ENCODE measurements at regions not wholly inside any gene's neighbourhood (a gene's known extent, or its start where the extent isn't known, plus 50 kb on each side); places are given as distances from the start of the nearest gene placed in this dataset.

DNA sequence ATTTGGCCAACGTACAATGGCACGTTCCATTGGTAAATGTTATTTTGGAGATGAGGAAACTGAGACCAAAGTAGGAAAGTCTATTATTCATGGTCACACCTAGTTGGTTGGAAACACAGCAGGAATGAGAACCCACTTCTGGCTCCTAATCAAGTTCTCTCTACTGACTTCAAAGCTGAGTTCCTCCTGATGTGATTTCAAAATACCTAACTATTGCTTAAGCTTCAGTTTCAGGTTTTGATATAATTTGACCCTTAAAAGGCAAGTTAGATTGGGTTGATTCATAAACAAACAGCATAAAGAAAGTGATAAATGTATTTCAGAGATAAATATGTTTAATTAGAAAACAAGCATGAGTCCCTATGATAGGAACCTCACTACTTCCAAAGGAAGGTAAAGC, 312.5 kb downstream of the PARP8 start:
- TF ChIP-seq GATA3 (IDR thresholded peaks at IDR 0.05; ENCODE audit: low read depth, low read length) (no peak), GATA2 (IDR thresholded peaks at IDR 0.05; ENCODE audit: low read depth, low read length) (no peak)

DNA sequence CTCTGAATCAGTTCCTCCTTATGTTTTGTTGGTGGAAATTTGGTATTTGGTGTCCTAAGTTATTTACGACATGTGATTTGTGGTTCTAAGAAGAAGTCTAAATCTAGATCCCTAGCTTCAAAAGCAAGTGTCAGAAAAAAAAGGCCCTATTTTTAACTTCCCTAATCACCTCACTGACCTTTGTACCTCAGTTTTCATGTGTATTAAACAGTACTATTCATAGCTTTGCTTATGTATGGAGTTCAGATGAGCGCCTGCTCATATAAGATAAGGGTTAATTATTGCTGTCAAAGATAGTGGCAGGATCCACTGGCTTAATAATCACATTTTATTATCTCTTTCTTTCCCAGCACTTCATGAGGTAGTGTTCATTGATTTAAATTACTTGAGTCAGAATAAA, 318.2 kb downstream of the PARP8 start:
- TF ChIP-seq GATA3 (IDR thresholded peaks at IDR 0.05; ENCODE audit: low read depth, low read length) = no peak
- no peak for TF ChIP-seq GATA2 (IDR thresholded peaks at IDR 0.05; ENCODE audit: low read depth, low read length)

DNA sequence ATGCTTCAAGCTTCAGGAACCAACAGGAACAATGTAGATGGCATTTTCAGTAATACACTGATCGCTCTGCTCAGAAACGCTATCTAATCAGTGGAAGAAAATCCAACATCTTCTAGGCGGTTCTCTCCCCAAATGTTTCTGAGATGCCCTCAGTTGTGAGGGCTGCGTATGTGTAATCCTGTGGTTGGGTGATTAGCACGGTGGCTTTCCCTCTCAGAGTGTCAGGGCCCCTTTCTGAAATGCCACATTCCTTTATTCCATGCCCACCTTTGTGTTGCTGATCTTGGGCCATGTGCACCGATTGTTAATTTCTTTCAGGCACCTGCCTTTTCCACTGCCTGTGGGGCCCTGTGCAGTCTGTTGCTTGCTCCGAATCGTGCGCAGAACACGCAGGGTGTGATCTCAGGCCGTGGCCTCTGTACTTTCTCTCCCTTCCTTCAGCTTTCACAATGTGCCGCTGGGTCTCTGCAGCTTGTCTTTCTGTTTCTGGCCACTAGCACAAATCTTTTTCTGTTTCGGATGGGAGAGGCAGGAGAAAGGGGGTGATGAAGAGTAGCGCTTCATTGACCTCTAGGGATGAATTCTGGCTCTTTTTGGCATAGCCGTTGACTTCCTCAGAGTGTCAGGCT, 324.0 kb downstream of the PARP8 start:
- no peak for TF ChIP-seq GATA2 (IDR thresholded peaks at IDR 0.05; ENCODE audit: low read depth, low read length)
- no peak for TF ChIP-seq GATA3 (IDR thresholded peaks at IDR 0.05; ENCODE audit: low read depth, low read length)

DNA sequence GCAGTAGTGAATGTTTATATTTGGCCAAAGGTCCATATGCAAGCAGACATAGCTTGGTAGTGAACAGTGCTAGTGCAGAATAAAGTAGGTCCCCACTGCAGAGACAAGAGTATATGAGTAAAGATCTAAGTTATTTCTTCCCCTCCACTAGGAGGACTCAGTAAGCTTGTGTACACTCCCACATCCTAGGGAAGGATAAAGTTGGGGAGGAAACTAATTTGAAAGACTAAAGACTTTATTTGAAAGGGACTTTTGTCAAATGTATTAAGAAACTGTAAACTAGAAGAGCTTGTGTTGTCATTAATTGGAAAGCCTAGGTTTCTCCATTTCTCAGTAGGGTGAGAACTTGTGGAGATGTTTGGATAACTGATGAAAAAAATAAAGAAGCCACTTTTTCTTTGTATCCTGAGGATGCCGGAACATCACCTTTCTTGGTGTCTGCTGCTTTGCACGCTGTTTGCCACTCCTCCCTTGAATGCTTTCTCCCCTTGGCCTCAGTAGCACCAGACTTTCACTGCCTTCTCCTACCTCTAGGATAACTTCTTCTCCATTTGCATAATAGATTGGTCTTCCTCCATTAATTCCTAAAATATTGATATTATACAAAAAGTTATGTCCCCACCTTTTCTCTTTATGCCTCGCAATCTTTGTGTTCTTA, 329.0 kb downstream of the PARP8 start:
- TF ChIP-seq GATA3 (IDR thresholded peaks at IDR 0.05; ENCODE audit: low read depth, low read length) (no peak), GATA2 (IDR thresholded peaks at IDR 0.05; ENCODE audit: low read depth, low read length) (no peak)

DNA sequence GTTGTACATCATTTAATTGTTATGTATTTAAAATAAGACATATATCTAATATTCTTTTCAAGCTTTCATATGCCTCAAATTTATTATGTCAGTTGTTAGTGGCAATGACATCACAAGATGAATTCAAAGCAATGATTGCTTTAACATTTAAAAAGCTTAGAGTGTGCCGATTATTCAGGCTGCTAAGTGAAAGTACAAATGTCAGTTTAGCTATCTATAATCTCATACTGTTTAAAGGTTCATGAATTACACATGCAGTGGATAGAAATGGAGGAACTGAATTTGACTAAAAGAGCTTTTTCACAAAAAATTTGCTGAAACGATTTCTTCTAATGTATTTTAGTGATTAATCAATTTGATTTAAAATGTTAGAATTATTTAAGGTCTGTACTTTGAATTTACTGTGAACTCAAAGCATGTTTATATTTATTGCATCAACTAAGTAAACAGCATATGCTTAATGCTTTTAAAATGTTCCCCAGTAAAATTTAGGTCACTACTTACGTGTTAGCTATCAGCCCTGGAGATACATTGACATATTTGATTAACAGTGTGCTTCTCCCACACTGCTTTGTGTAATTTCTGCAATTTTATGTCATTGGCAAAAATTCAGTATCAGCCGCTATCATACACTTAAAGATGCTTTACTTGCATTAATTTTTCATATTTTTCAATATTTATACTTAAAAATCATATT, 334.9 kb downstream of the PARP8 start:
- TF ChIP-seq GATA3 (IDR thresholded peaks at IDR 0.05; ENCODE audit: low read depth, low read length) (no peak), GATA2 (IDR thresholded peaks at IDR 0.05; ENCODE audit: low read depth, low read length) (no peak)

DNA sequence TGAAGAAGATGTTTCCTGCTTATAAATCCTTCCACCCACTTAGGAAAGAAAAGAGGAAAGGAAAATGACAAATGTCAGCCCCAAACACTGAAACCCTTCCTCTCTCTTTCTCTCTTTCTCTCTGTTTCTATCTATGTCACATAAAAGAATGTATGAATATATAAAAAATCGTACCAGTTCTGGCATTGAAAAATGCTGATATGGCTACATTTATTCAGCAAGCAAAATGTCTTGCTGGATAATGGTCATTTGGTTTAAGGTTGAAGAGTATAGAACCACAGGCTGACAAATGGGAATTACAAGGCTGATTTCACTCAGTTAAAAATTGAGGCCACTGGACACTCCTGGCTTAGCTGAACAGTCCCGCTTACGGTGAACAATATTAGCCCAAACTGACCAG, 335.9 kb downstream of the PARP8 start:
- no peak for TF ChIP-seq GATA2 (IDR thresholded peaks at IDR 0.05; ENCODE audit: low read depth, low read length)
- no peak for TF ChIP-seq GATA3 (IDR thresholded peaks at IDR 0.05; ENCODE audit: low read depth, low read length)

DNA sequence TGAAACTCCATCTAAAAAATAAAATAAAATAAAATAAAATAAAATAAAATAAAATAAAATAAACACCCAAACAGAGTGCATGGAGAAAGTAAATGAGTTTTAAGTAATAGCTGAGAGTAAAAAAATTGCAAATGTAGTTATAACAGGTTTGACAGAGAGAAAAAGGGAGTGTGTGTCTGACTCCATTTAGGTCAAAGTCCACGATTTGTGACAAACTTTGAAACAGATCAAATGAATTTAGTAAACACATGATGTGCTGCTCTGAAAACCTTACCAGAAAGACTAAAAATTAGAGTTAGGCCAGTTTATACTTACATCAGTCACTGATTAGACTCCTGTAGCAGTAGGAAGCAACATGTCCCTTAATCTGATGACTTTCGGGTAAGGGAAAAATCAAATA, 346.6 kb downstream of the PARP8 start:
- TF ChIP-seq GATA3 (IDR thresholded peaks at IDR 0.05; ENCODE audit: low read depth, low read length) (no peak), GATA2 (IDR thresholded peaks at IDR 0.05; ENCODE audit: low read depth, low read length) (no peak)

DNA sequence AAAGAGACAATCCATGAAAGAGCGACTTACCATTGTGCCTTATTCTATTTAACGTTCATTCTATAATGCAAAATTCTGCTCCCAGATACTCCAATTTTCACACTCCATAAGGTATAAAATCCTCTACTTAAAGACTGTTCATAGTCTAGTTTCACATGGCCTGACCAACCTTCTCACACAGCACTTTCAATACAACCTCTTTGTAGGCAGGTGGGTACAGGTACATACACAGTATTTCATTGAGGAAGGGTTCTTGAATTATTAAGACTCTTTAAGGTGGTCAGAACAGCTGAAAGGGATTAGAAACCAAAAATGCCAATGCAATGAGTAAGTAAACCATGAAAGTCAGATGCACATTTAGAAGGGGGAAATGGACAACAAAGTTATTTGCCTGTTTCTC, 352.0 kb downstream of the PARP8 start:
- no peak for TF ChIP-seq GATA3 (IDR thresholded peaks at IDR 0.05; ENCODE audit: low read depth, low read length)
- TF ChIP-seq GATA2 (IDR thresholded peaks at IDR 0.05; ENCODE audit: low read depth, low read length) = no peak

DNA sequence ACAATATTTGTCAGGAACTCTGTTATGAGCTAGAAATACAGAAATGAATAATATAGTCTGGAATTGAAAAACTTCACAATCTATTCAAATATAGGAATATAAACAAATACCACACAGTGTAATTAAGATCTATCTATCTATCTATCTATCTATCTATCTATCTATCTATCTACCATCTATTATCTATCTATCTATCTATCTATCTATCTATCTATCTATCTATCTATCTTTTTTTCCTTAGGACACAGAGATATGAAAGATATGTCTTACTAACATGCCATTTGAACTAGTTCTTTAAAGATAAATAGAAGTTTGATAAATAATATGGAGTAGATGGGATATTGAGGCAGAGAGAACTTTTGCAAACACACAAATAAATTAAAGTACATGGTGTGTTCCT, 357.8 kb downstream of the PARP8 start:
- no peak for TF ChIP-seq GATA2 (IDR thresholded peaks at IDR 0.05; ENCODE audit: low read depth, low read length)
- no peak for TF ChIP-seq GATA3 (IDR thresholded peaks at IDR 0.05; ENCODE audit: low read depth, low read length)

DNA sequence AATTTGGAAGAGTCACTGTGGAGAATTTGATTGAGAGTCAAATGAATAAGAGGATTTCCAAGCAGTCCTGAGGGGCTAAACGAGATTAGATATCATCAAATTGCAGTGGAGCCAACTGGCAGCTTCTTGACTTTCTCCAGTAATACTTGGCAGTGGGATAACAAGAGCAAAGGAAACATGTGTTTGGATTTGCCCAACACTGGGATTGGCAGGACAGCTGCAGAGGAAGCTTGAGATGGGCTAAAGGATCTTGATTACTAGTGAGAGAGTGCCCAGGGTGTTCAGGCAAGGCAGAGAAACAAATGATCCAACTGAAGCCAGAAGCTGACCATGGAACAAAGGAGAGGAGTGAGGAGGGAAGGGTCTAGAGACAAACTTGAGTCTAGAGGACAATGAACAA, 356.0 kb upstream of the ISL1 start:
- no peak for TF ChIP-seq GATA3 (IDR thresholded peaks at IDR 0.05; ENCODE audit: low read depth, low read length)
- TF ChIP-seq GATA2 (IDR thresholded peaks at IDR 0.05; ENCODE audit: low read depth, low read length) = no peak

DNA sequence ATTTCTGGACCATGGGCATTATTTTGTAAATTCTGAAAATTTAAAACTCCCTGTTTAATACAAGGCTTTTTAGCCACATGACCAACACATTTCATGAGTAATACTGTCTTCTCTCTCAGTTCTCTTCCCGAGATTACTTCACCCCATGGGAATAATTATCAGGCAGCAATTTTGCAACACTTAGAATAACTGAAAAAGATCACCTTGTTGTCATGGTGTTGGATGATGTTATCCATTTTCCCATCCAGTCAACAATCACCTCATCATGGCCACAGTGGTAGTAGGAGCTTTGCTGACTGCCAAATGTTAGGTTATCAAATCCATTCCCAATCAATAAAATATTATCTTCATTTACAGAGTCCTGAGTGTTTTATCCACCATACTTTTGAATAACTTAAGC, 354.9 kb upstream of the ISL1 start:
- no peak for TF ChIP-seq GATA2 (IDR thresholded peaks at IDR 0.05; ENCODE audit: low read depth, low read length)
- TF ChIP-seq GATA3 (IDR thresholded peaks at IDR 0.05; ENCODE audit: low read depth, low read length) = no peak

DNA sequence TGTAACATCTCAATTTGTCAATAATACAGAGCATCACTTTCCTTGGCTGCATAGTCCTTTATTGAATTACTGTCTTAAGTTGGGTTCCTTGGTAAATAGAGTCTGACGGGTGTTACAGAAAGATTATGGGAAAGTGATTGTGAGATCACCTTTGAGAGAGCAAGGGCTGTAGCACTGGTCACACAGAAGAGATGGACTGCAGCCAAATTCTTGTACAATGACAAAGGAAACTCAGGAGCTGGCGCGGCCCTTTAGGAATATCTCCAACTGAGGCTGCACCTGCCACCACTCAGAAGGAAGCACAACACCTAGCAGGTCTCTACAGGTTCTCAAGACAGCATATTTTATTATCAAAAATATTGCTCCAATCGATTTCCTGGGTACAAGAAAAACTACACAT, 350.0 kb upstream of the ISL1 start:
- TF ChIP-seq GATA2 (IDR thresholded peaks at IDR 0.05; ENCODE audit: low read depth, low read length) (no peak), GATA3 (IDR thresholded peaks at IDR 0.05; ENCODE audit: low read depth, low read length) (no peak)

DNA sequence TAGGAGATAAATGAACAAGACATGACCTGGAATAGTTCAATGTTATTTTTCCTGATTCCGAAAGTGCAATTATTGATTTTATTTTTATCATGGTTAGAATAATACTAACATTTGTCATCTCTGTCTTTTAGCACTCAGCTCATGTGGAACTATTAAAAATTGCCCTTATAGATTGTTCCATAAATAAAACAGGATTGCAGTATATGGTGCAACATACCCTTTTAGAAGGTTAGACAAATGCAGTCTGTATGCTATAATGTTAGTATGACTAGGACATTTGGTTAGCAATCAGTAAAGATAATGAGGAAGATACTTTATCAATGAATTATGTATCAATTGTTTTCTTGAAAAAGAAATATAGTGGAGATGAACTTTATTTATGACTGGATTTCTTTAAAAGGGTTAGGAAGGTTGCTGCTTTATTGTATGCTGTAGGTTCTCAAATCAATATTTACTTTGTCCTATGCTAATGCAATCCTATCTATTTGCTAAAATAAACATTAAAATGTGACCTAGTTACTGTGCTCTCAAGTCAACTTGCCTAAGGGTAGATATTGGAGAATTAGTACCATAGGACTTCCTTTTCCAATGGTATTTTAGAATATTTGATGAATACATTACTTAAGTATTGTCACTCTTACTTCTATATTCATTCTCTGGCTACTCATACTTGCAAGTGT, 348.9 kb upstream of the ISL1 start:
- TF ChIP-seq GATA2 (IDR thresholded peaks at IDR 0.05; ENCODE audit: low read depth, low read length) = no peak
- TF ChIP-seq GATA3 (IDR thresholded peaks at IDR 0.05; ENCODE audit: low read depth, low read length) = no peak

Measured in SH-SY5Y (cell line).